Upper lobe of right lung (tissue), 1 donor: ENCODE measurements at regions not wholly inside any gene's neighbourhood (a gene's known extent, or its start where the extent isn't known, plus 50 kb on each side); places are given as distances from the start of the nearest gene placed in this dataset.
"Not testable (repeated sequence)": the region's sequence is repeated elsewhere in the genome, so short reads cannot be mapped to it uniquely, and the experiment has no call there.

Experiments used
- ATAC-seq: fragments of 200-7000 bp; cut with Tn5 transposase; one replicate; pipeline ENCODE4 v1.9.1; 2020; ENCODE audit warnings: mild to moderate bottlenecking, moderate library complexity
- DNase-seq: peaks from one replicate; pipeline ENCODE4 v3.0.0-alpha.2; 2020
- H3K27ac ChIP-seq: fragments of 200-600 bp; one replicate; pipeline ENCODE4 v1.8.0; 2022
- H3K27me3 ChIP-seq: fragments of 200-600 bp; one replicate; pipeline ENCODE4 v1.8.0; 2022; ENCODE audit warnings: mild to moderate bottlenecking
- H3K36me3 ChIP-seq: fragments of 200-600 bp; one replicate; pipeline ENCODE4 v1.8.0; 2022
- H3K4me1 ChIP-seq: fragments of 200-600 bp; one replicate; pipeline ENCODE4 v1.8.0; 2022
- H3K4me3 ChIP-seq: fragments of 200-600 bp; one replicate; pipeline ENCODE4 v1.8.0; 2022; ENCODE audit warnings: mild to moderate bottlenecking
- H3K9me3 ChIP-seq: fragments of 200-600 bp; one replicate; pipeline ENCODE4 v1.8.0; 2022
- CTCF ChIP-seq: fragments of 200-600 bp; IDR thresholded peaks from one replicate; pipeline ENCODE4 v1.8.0; 2022; ENCODE audit warnings: antibody characterized with exemption
- intact Hi-C: fragments of 100-400 bp; cut with DNase I; formaldehyde crosslinking; loops from one replicate; pipeline ENCODE4 v1.11.0; 2022
- donor health status: DM: no; HTN: yes; CAD: no; lungs with severe emphysema.

- no peaks in the 10 kb centered on the region for H3K9me3 ChIP-seq
- ATAC-seq, result no peak
- intact Hi-C loops, result no loop called here
- no peaks in the 10 kb centered on the region for H3K36me3 ChIP-seq
- H3K4me3 ChIP-seq, result no peak overlapping the region
- no peaks in the 10 kb centered on the region for H3K4me1 ChIP-seq
- DNase-seq, result no peak
- H3K27me3 ChIP-seq, result no peaks in the 10 kb centered on the region
- no peak for TF ChIP-seq CTCF
- H3K27ac ChIP-seq, result no peak overlapping the region
These were observed 76.7 kb upstream of the CARMIL1 start for GRCh38 chr6:25202504-25202903.

- H3K4me3 ChIP-seq, result no peak overlapping the region
- intact Hi-C loops, result no loop called here
- ATAC-seq (no peak), DNase-seq (no peak)
- TF ChIP-seq CTCF, result no peak
- H3K9me3 ChIP-seq, result no peaks in the 10 kb centered on the region
- no peaks in the 10 kb centered on the region for H3K4me1 ChIP-seq
- no peaks in the 10 kb centered on the region for H3K27me3 ChIP-seq
- no peak overlapping the region for H3K27ac ChIP-seq
- H3K36me3 ChIP-seq, result no peaks in the 10 kb centered on the region
These were observed 73.5 kb upstream of the CARMIL1 start for GRCh38 chr6:25205629-25206028.

GRCh38 chr6:25207453-25208155 lies 71.6 kb upstream of the CARMIL1 start:
- intact Hi-C loops, H3K9me3 ChIP-seq, H3K27me3 ChIP-seq, DNase-seq, H3K36me3 ChIP-seq, H3K4me1 ChIP-seq, H3K27ac ChIP-seq, H3K4me3 ChIP-seq, ATAC-seq: not testable (repeated sequence)

- no peak for ATAC-seq
- Histone ChIP-seq H3K9me3 (no peaks in the 10 kb centered on the region), H3K4me3 (no peak overlapping the region), H3K4me1 (no peaks in the 10 kb centered on the region), H3K27ac (no peak overlapping the region), H3K27me3 (no peaks in the 10 kb centered on the region), H3K36me3 (no peaks in the 10 kb centered on the region)
- intact Hi-C loops, result no loop called here
- no peak for DNase-seq
- TF ChIP-seq CTCF, result no peak
These were observed 63.3 kb upstream of the CARMIL1 start for GRCh38 chr6:25215881-25216280.

- Histone ChIP-seq H3K27me3 (no peaks in the 10 kb centered on the region), H3K27ac (no peak overlapping the region), H3K4me1 (no peaks in the 10 kb centered on the region), H3K9me3 (no peaks in the 10 kb centered on the region), H3K36me3 (no peaks in the 10 kb centered on the region), H3K4me3 (no peak overlapping the region)
- ATAC-seq (no peak), DNase-seq (no peak)
- intact Hi-C loops, result no loop called here
- no peak for TF ChIP-seq CTCF
These were observed 61.9 kb upstream of the CARMIL1 start for GRCh38 chr6:25217302-25217701.

GRCh38 chr6:25217829-25218228 lies 61.3 kb upstream of the CARMIL1 start:
- ATAC-seq (no peak), DNase-seq (no peak)
- Histone ChIP-seq H3K4me1 (peaks cover under 1% of the 10 kb centered on the region), H3K27ac (no peak overlapping the region), H3K36me3 (no peaks in the 10 kb centered on the region), H3K27me3 (no peaks in the 10 kb centered on the region), H3K4me3 (no peak overlapping the region), H3K9me3 (no peaks in the 10 kb centered on the region)
- TF ChIP-seq CTCF, result no peak
- intact Hi-C loops, result no loop called here
